Skeletal muscle tissue (tissue), 3 donors: ENCODE measurements at regions not wholly inside any gene's neighbourhood (a gene's known extent, or its start where the extent isn't known, plus 50 kb on each side); places are given as distances from the start of the nearest gene placed in this dataset.

Experiments used
- H3K27ac ChIP-seq: one replicate; pipeline ENCODE4 v1.7.0; 2013; ENCODE audit warnings: mild to moderate bottlenecking, low read depth, low read length, inconsistent platforms
- H3K27me3 ChIP-seq, 3 donors: one replicate each; pipeline ENCODE4 v1.7.0; 2013; ENCODE audit warnings: low read length in 3 of 3; ENCODE audit not compliant: control insufficient read depth in 3 of 3, insufficient read depth in 3 of 3
- H3K36me3 ChIP-seq, 3 donors: one replicate each; pipeline ENCODE4 v1.7.0; 2013; ENCODE audit warnings: low read length in 3 of 3; ENCODE audit not compliant: control insufficient read depth in 3 of 3, insufficient read depth in 3 of 3
- H3K4me1 ChIP-seq, 3 donors: one replicate each; pipeline ENCODE4 v1.7.0; 2013; ENCODE audit warnings: low read length in 3 of 3, mild to moderate bottlenecking in 3 of 3; ENCODE audit not compliant: control insufficient read depth in 3 of 3, insufficient read depth in 3 of 3
- H3K4me3 ChIP-seq, 3 donors: one replicate each; pipeline ENCODE4 v1.7.0; 2013; ENCODE audit warnings: low read length in 3 of 3
- H3K9ac ChIP-seq, 3 donors: one replicate each; pipeline ENCODE4 v1.7.0; 2013; ENCODE audit warnings: low read length in 3 of 3, mild to moderate bottlenecking in 3 of 3, moderate library complexity in 2 of 3, low read depth in 1 of 3
- H3K9me3 ChIP-seq, 3 donors: one replicate each; pipeline ENCODE4 v1.7.0; 2013; ENCODE audit warnings: low read length in 3 of 3; ENCODE audit not compliant: control insufficient read depth in 3 of 3
- donor health status: Osteomylitis.

DNA sequence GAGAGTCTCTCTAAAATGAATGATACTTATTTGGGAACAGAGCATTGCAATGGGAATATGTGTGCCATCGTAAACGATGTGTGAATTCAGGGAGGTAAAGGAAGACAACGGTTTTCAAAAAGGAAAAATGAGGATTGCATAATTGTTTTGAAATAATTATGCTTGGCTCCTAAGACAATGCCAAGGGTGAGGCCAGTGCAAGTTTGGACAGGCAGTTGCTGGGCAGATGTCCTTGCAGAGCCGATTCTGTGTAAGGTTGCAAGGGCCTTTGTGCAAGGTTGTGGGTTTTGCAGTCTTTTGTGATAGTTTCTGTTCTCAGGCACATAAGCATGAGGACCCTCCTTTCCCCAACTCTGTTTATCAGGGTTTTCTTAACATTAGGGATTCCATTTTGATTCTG, 70.0 kb upstream of the ZNF236 start:
- no peak overlapping the region for H3K27ac ChIP-seq
- no peaks in the 10 kb centered on the region for H3K4me1 ChIP-seq
- no peaks in the 10 kb centered on the region for H3K27me3 ChIP-seq
- no peak overlapping the region for H3K4me3 ChIP-seq
- H3K36me3 ChIP-seq = no peaks in the 10 kb centered on the region
- no peak overlapping the region for H3K9ac ChIP-seq
- peaks cover 0 to 4% (median 3%) of the 10 kb centered on the region in 3 donors for H3K9me3 ChIP-seq

DNA sequence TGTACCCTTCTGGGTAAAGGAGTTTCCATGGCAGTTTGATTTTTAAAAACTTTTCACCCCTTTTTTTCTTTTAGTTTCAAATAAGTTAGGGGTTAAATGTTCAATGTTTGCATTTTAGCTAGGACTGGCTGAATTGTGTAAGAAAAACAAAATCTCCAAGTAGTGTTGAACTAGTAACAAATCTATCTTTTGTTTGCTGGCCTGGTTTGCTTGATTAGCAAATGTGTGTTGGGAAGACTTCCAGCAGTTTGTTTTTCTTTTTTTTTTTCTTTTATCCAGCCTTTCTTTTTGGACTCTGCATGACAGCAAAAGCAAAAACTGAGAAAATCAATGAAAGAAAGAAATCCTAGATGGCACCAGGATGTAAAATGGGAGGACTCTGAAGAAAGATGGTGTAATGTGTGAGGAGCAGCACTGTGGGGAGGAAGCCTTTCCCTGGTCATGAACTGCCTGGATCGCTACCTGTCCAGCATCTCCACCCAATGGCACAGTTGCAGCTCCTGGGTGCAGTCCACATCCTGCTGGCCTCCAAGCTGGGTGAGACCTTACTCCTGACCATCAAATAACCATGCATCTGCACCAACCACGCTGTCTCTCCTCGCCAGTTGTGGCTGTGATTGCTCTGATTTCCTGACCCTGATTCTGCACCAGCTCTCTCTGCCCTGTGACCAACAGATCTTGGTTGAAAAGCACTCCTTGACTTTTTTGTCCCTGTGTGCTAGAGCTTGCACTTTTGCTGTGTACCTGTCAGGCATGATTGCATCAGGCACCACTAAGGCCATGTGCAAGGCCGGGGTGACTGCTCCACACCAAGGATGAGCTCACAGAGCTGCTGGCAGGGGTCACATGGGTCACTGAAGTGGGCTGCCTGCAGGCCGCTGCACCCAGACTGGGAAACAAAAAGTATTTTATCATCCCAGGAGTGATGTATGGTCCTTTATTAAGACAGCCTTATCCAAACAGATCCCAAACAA, 71.2 kb upstream of the ZNF236 start:
- no peak overlapping the region for H3K9ac ChIP-seq

DNA sequence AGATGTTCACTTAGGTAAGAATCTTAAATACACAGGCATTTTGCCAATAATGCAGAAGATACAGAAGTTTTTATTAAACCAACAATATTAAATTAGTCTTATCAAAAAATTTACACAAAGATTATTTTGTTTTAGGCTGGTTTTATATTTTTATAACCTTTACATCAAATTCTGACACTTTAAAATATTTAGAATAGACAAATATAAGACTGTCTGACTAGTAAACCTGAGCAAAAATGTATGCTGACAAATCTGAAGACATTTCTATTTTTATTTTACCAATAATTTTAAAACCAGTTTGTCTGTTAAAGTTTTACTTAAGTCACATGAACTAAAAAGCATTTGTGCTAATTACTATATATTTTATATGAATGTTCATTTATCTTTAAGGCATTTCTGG, 72.1 kb upstream of the ZNF236 start:
- H3K27me3 ChIP-seq = no peaks in the 10 kb centered on the region
- no peaks in the 10 kb centered on the region for H3K36me3 ChIP-seq
- no peak overlapping the region for H3K9ac ChIP-seq
- H3K9me3 ChIP-seq = peaks cover 0 to 4% (median 3%) of the 10 kb centered on the region in 3 donors
- H3K4me1 ChIP-seq = no peaks in the 10 kb centered on the region
- no peak overlapping the region for H3K4me3 ChIP-seq
- no peak overlapping the region for H3K27ac ChIP-seq

More for the DNA sequence above, 71.2 kb upstream of the ZNF236 start:
- no peaks in the 10 kb centered on the region for H3K36me3 ChIP-seq
- no peak overlapping the region for H3K27ac ChIP-seq
- no peaks in the 10 kb centered on the region for H3K4me1 ChIP-seq
- H3K9me3 ChIP-seq = peaks cover 0 to 4% (median 3%) of the 10 kb centered on the region in 3 donors
- no peaks in the 10 kb centered on the region for H3K27me3 ChIP-seq
- H3K4me3 ChIP-seq = no peak overlapping the region

GRCh38 chr18:76747676-76748075, 74.7 kb upstream of the ZNF236 start:
- H3K9ac ChIP-seq = no peak overlapping the region
- H3K4me1 ChIP-seq = no peaks in the 10 kb centered on the region
- no peaks in the 10 kb centered on the region for H3K36me3 ChIP-seq
- H3K27me3 ChIP-seq = no peaks in the 10 kb centered on the region
- peaks cover 0 to 4% (median 3%) of the 10 kb centered on the region in 3 donors for H3K9me3 ChIP-seq
- no peak overlapping the region for H3K27ac ChIP-seq
- no peak overlapping the region for H3K4me3 ChIP-seq

- H3K9ac ChIP-seq = no peak overlapping the region
- H3K9me3 ChIP-seq = no peaks in the 10 kb centered on the region
- no peak overlapping the region for H3K4me3 ChIP-seq
- no peaks in the 10 kb centered on the region for H3K27me3 ChIP-seq
- no peaks in the 10 kb centered on the region for H3K4me1 ChIP-seq
- no peaks in the 10 kb centered on the region for H3K36me3 ChIP-seq
- no peak overlapping the region for H3K27ac ChIP-seq
These were observed 81.0 kb upstream of the ZNF236 start for GRCh38 chr18:76741346-76741745.

DNA sequence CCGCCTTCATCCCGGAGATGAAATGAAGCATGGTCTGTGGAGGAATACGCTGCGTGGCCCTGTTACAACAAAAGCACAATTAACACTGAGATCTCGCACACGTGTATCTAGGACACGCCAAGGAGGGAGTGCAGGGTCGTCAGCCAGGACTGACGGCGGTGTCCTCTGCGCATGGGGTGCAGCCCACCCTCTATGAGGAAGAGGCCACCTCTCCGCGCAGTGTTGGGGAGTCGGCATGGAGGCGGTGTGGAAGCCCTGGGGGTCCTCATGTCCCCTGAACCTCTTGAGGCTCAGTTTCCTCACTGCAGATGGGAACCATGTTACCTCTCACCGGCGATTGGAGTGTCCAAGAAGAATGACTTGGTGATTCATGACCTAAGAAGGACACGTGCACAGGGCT, 86.0 kb upstream of the ZNF236 start:
- Histone ChIP-seq H3K9ac (no peak overlapping the region), H3K27me3 (no peaks in the 10 kb centered on the region), H3K4me1 (no peaks in the 10 kb centered on the region), H3K36me3 (no peaks in the 10 kb centered on the region), H3K9me3 (no peaks in the 10 kb centered on the region), H3K4me3 (no peak overlapping the region), H3K27ac (no peak overlapping the region)

DNA sequence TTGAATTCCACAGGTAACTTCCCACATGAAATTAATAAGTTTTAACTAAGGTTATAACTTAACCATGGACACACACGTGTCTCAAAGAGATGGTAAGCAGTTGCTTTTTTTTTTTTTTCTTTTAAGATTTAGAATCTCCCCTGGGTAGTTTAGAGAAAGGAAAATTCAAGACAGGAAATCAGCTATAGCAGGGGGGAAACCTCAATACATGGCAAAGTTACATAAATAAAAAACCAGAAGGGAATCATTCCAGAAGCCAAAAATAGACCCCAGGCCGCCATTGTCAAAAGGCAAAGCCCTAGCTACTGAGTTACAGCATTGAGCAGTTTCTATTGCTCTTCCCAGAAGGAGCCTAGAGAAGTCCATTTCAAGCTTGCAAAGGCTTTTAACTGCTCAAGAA, 91.5 kb upstream of the ZNF236 start:
- Histone ChIP-seq H3K36me3 (no peaks in the 10 kb centered on the region), H3K27me3 (no peaks in the 10 kb centered on the region), H3K9ac (no peak overlapping the region), H3K4me1 (no peaks in the 10 kb centered on the region), H3K4me3 (no peak overlapping the region), H3K9me3 (peaks cover 0 to 9% (median 0%) of the 10 kb centered on the region in 3 donors), H3K27ac (no peak overlapping the region)

DNA sequence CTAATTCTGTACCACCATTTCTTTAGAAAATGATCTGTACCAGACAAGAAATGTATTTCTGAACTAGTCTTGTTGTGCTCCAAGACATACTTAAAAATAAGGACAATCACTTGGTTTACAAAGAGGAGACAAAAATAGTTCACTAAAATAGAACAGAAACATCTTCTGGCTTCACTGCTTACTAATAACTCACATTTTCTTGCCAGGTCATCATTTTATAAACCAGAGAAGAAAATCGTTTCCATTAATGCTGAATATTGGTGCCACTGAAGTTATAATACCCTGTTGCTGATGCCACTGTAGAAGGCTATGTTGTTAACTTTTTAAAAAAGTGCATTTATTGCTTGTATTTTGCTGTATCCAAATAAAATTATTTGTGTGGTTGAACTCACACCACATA, 94.8 kb upstream of the ZNF236 start:
- H3K27me3 ChIP-seq = peaks cover 0 to 3% (median 0%) of the 10 kb centered on the region in 3 donors
- H3K36me3 ChIP-seq = no peaks in the 10 kb centered on the region
- no peak overlapping the region for H3K27ac ChIP-seq
- no peak overlapping the region for H3K9ac ChIP-seq
- H3K4me3 ChIP-seq = no peak overlapping the region
- H3K4me1 ChIP-seq = no peaks in the 10 kb centered on the region
- H3K9me3 ChIP-seq = peaks cover 0 to 9% (median 0%) of the 10 kb centered on the region in 3 donors

GRCh38 chr18:76725445-76725844, 96.9 kb upstream of the ZNF236 start:
- Histone ChIP-seq H3K4me3 (no peak overlapping the region), H3K9me3 (peaks cover 0 to 9% (median 0%) of the 10 kb centered on the region in 3 donors)

DNA sequence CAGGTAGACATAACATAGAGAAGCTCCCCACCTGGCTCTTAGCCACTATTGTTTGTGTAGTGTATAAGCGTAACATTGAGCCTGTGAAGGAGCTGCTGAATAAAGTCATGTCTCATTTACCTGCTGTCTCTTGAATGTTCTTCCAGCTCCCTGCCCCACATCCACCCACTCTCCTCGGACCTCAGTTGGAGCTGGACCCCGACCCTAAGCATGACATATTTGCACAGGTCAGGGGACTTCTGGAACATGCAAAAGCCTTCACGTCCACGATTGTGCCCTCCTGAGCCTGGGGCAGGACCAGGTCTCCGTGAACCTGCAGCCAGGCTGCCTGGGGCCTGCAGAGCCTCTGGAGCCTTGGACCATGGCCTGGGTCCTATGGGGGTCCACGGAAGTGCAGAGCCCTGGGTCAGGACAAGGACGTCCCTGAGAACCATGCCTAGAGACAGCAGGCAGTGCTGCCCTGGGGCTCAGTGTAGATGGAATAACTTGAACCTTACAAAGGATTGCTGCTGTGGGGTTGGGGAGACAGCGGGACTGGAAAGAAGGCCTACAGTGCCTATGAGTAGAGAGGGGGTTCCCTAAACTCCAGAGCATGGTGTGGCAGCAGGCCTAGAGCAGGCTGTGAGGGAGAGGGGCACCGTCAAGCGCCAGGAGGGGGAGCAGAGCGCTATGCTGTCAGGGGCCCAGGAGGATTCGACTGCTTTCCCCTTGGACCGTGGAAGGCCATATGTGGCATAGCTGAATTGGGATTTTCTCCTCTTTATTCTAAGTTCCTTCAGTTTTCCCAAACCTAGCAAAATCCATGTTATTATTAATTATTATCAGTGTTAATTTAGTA, 99.9 kb upstream of the ZNF236 start:
- Histone ChIP-seq H3K9me3 (no peaks in the 10 kb centered on the region), H3K4me1 (no peaks in the 10 kb centered on the region), H3K27me3 (peaks cover 0 to 3% (median 0%) of the 10 kb centered on the region in 3 donors), H3K4me3 (no peak overlapping the region), H3K27ac (no peak overlapping the region), H3K9ac (no peak overlapping the region), H3K36me3 (no peaks in the 10 kb centered on the region)

More at GRCh38 chr18:76725445-76725844, 96.9 kb upstream of the ZNF236 start:
- no peak overlapping the region for H3K9ac ChIP-seq
- no peaks in the 10 kb centered on the region for H3K36me3 ChIP-seq
- no peak overlapping the region for H3K27ac ChIP-seq
- peaks cover 0 to 3% (median 0%) of the 10 kb centered on the region in 3 donors for H3K27me3 ChIP-seq
- H3K4me1 ChIP-seq = no peaks in the 10 kb centered on the region
